HG03060 (cell line): ENCODE measurements at regions not wholly inside any gene's neighbourhood (a gene's known extent, or its start where the extent isn't known, plus 50 kb on each side); places are given as distances from the start of the nearest gene placed in this dataset.
"Not testable (repeated sequence)": the region's sequence is repeated elsewhere in the genome, so short reads cannot be mapped to it uniquely, and the experiment has no call there.

ENCODE experiments used
- ATAC-seq: cut with Tn5 transposase; IDR thresholded peaks from one replicate; pipeline ENCODE4 v1.9.1; 2021; ENCODE audit warnings: low read depth, moderate number of reproducible peaks; ENCODE audit not compliant: unreplicated experiment

DNA sequence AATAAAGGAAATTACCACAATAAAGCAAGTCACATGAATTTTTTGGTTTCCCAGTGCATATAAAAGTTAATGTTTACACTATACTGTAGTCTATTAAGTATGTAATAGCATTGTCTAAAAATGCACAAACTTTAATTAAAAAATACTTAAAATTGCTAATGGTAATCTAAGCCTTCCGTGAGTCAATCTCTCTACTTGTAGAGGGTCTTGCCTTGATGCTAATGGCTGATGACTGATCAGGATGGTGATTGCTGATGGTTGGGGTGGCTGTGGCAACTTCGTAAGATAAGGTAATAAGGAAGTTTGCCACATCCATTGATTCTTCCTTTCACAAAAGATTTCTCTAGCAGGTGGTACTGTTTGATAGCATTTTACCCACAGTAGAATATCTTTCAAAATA lies 466.6 kb upstream of the PROX1 start:
- ATAC-seq = no peak

DNA sequence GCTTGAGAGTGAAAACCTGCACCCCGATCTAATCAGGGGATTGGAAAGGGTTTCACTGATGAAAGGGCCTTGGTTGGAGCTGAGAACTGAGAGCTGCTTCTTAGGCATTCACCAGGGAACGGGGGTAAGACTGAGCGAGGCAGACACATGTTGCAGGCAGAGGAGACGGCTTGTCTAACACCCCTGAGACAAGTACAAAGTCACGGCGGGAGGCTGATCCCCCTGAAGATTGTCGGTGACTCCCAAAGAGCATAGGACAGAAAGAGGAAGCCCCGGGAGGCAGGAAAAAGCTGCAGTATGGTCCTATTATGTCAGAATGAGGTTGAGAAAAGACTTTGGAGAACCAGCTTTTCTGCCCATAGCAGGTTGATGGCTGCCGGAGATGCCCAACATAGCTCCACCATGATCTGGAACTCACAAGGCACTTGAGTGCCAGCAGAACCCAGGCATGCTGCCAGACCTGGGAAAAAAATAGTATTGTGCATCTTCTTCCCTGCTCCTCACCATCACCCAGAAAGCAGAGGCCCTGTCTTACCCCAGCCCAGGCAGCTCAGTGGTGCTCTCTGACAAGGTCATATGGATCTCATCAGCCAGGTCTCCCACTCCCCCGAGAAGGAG lies 463.9 kb upstream of the PROX1 start:
- ATAC-seq = no peak

DNA sequence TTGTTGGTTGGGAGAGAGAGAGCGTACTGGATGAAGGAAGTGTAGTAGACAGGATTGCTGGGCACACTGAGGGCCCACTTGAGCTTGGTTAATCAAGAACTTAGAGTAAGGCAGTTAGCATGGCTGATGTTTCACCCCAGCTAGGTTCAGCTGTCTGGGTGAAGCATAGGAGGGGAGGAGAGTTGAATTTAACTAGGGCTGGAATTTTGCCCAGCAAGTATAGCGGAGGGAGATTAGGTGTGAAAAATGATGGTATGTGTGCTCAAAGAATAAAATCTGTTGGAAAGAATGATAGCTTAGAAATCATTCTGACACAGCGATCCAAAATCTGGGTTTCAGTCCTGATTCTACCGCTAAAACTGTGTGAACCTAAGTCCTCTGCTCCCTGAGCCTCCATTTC lies 461.5 kb upstream of the PROX1 start:
- ATAC-seq = no peak

DNA sequence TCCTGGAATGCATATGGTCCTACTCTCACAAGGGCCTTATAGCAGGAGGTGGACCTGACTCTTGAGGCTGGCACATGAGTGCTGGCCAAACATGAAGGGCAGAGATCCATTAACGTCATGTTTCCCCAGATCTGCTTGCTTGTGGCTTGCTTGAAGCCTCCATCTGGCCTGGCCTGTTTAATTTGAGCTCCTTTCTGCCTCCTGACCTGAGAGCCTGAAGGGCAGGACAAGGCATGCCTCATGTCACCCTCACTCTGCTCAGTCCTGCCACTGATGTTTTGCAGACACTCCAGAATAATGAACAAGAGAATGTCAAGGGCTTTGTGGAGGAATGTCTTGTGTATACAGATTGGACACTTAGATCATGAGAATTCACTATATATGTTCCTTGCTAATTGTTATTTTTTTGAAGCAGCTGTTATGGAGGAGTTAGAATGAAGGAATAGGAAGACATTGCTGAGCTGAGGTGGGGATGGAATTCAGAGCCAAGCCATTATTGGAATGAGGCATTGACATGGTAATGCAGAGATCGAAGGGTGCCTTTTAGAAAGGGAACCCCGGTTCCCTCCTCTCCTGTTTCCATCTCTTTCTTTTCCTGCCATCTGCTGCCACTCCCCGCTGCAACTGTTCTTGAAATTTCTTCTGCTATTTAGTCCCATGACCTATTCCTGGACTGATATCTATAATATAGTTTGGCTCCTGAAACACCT lies 457.0 kb upstream of the PROX1 start:
- ATAC-seq = no peak

DNA sequence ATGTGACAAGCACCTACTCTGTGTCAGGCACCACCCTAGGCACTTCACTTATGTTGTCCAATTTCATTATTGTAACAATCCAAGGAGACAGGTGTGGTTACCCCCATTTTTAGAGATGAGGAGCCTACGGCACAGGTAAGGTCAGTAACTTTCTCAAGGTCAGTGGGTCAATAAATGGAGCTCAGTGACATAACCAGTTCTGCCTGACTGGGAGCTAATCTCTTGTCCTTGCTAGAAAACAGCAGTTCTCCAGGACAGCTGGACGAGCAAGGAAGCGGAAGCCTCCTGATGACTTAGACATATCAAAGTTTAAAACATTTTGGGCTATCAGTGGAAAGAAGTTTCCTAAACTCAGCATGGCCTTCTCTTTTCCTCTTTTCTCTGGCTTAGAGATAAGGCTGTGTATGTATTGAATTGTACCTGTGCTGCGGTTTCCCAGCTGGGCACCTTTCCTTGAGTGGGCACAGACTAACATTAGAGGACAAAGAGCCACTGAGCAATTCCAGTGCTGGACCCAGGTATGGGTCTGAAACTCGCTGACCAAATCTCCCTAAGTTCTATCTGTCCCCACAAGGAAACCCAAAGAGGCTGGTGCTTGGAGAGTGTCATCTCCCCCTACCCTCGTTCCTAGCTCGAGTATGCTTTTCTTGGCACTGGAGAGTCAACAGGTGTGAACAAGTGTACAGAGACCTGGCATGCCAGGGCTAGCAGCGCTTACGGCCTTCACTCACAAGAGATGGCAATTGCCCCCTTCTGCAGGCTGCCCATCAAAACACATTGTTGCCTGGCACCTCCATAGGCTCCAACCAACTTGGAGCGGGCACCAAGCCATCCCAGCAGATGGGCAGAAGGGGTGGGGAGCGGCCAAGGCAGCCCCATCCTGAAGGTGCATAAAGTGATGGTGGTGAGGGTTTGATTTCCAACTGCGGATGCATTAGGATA lies 456.1 kb upstream of the PROX1 start:
- ATAC-seq = no peak

DNA sequence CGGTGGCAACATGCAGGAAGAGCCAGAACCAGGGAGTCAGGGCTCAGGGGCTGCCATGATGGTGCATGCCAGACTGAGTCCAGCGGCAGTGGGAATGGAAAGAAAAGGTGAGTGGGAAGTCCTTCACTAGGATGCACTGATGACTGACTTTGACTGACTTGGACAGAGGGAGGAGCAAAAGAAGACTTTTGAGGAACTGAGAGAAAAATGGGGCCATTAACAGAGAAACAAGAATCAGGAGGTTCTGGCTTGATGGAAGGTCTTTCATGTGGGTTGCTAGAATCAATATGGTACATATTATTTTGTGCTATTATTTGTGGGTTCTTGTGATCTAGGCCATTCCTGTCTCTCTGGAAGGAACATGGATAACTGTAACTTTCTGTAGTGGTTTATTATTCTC lies 454.6 kb upstream of the PROX1 start:
- ATAC-seq = no peak

DNA sequence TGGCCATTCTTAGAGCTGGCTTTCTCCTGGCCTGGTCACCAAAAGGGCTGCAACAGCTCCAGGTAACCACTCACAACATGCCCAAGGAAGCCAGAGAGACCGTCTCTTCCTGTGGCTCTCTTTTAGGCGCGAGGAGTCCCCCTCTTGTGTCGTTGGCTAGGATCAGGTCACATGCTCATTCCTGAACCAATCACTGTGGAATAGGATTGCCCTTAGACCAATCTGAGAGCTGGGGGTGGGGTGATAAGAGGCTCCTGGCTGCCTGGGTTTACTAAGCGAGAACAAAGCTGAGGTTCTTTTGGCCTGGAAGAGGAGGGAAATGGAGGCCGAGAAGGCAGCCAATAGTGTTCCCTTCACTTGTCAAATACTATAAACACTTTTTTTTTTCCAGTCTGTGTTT lies 452.1 kb upstream of the PROX1 start:
- no peak for ATAC-seq

DNA sequence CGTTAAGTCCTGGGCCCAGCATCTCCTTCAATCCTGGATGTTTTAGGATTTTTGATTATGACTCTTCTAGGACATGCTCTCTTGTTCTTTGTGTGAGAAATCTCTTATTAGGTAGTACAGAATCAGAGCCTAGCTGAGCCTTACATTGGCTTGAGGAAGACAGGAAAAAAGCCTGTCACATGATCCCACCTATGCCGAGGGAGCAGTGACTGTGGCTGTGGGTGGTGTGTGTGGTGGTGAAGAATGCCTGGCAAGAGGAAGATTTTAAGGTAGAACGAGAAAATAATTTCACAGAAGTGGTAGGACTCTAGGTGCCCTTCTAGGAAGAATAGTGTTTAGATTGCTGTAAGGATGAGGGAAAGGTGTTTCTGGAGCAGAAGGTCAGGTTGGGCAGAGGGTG lies 449.5 kb upstream of the PROX1 start:
- no peak for ATAC-seq

DNA sequence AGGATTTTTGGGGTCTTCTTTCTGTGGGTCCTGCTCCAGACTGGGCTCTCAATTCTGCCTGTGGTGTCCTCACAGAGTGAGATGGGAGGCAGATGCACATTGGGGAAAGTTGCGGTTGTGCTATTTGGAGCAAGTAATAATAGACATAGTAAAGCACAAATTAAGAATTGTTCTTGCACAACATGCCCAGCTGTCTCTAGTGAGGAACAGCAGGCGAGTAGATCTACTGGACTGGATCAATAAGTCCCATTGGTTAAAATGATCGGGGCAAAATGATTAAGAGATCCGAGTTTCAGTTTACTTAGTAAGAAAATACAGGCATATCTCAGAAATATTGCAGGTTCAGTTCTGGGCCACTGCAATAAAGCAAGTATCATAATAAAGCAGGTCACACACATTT lies 448.3 kb upstream of the PROX1 start:
- no peak for ATAC-seq

DNA sequence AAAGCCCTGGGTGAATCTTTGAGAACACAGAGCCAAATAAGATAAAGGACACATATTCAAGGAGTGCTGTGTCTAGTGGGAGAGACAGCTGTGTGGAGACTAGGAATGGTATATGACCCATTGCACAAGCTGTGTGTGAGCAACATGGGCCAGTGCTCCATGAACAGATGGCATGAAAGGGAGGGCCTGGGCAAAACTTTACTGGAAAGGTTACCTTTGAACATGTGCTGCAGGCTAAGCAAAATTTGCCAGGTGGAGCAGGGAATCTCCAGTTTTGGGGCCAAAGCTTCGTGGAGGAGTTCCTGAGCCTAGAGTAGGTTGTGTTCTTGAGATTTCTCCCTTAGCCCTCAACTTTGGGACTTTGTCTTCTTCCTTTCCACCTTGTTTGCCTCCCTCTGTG lies 446.1 kb upstream of the PROX1 start:
- ATAC-seq = no peak

DNA sequence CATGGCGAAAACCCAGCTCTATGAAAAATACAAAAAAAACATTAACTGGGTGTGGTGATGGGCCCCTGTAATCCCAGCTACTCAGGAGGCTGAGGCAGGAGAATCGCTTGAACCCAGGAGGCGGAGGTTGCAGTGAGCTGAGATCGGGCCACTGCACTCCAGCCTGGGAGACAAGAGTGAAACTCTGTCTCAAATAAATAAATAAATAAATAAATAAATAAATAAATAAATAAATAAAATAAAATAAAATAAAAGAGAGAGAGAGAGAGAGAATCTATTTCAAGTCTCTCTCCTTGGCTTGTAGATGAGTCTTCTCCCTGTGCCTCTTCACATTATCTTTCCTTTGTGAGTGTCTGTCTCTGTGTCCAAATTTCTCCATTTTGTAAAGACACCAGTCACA lies 442.6 kb upstream of the PROX1 start:
- not testable (repeated sequence) for ATAC-seq

DNA sequence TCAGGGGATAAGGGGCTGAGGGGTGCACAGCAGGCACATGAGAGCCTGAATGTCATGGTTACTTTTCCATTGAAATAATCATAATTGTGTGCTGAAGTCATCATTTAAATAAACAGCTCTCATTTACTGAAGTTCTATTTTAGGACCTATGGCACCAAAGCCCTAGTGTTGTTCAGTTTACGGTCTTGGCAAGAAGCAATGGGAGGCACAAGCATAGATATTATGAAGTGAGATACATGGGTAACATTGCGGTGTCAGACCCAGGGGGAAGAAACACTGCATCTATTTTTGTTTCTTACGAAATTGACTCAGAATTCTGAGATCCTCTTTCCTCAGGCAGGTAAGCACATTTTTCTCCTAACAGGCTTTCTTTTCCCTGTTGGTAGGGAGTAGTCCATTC lies 437.8 kb upstream of the PROX1 start:
- no peak for ATAC-seq

DNA sequence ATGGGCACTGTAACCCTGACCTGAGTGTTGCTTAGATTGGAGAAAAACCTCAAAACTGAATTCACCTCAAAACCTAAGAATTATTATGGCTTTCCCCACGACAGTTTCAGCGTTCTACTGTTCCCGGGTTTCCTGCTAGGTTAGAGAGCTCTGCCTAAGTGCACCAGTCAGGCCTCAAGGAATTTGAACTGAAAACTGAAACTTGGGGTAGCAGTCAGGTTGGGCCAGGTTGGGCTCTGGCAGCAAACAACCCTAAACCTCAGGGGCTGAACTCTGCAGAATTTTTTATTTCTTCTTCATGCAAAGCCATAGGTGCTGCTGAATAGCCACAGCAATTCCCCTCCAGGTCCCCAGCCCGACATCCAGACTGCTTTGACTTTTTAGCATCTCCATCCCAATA lies 437.0 kb upstream of the PROX1 start:
- no peak for ATAC-seq

DNA sequence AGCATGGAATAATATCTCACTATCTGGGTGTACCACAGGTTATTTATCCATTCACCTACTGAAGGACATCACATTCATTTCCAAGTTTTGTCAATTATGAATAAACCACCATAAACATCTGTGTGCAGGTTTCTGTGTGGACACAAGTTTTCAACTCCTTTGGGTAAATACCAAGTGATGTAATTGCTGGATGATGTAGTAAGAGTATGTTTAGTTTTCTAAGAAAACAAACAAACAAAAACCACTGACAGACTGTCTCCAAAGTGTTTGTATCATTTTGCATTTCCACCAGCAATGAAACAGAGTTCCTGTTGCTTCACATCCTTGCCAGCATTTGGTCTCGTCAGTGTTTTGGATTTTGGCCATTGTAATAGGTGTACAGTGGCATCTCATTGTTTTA lies 435.7 kb upstream of the PROX1 start:
- ATAC-seq = no peak

DNA sequence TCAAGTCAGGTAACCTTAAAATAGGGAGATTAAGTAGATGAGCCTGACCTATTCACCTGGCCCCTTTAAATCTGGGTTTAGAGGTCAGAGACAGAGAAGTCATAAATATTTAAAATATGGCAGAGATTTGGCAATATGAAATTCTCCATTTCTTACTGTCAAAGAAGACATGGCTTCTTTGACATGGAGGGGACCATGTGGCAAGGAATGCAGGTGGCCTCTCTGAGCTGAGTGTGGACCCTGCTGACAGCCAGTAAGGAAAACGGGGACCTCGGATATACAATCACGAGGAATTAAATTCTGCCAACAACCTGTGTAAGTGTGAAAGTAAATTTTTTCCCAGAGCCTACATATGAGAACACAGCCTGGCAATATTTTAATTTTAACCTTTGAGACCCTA lies 427.5 kb upstream of the PROX1 start:
- no peak for ATAC-seq

DNA sequence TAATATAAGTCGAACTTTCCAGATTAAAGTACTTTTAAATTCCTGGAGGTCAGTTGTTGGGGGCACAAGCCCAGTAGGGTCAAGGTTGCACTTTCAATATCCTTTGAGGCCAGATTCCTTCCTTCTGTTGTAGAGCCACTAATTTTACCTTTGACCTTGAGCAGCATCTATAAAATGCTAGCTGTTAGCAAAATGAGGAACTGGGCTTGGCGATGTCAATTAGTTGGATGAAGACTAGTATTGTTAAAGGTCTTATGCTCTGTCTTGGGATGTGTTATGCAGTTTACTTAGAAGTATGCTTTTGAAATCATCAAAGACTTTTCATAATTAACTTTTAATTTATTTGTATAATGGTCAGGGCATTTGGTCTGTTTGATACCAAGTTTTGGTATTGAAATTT lies 425.9 kb upstream of the PROX1 start:
- no peak for ATAC-seq

DNA sequence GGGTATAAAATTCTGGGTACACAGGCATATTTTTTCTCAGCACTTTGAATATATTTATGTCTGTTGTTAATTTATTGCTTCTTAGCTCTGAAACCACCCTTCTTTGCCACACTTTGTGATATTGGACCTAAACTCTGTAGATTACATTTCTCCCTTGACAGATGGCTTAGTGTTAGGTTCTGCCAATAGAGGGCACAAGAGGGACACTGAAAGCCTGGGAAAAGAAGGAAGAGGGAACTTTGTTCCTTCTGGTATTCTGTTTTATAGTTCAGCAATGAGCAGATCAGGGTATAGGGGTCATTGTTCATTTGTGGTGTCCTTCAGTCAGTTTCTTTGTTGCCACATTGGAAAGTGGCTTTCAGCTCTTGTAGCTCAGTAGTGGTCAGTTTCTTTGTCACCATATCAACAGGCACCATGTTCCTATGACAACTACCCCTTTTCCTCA lies 423.5 kb upstream of the PROX1 start:
- ATAC-seq = no peak

DNA sequence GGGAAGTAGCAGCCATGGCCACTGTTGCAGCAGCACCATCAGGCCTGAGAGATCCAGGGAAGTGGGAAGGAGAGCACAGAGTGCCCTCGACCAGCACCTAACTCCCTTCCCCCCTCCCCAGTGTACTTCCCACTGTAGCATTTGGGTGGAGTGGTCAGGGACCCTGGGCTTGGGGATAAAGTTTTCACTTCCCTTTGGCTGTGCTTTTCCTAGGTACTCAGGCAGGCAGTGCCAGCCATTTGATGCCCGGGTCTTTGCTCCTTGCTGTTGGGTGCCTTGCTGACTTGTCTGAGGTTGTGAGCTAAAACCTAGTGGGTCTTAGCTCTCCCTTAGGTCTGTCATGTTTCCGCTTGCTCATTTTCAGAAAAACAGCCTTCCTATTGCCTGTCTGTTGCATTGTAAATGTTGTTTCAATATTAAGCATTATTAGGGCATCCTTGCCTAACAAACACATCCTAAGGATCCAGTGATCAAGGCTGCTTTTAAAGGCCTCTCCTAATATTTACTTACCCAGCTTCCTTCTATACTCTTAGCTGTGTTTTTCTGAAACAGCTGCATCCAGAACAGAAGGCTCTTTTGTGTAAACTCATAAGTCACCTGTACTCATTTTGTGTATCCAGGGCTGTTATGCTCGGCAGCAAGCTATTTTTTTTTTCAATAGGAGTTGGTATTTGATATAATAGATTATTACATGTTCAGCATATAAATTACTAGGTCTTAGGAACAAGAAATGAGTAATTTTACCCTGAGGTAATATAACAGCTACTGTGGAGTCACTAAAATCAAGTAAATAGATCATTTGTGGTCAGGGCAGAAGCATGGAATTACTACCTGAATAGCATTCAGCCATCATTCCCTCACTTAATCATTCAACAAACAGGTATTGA lies 418.6 kb upstream of the PROX1 start:
- no peak for ATAC-seq

DNA sequence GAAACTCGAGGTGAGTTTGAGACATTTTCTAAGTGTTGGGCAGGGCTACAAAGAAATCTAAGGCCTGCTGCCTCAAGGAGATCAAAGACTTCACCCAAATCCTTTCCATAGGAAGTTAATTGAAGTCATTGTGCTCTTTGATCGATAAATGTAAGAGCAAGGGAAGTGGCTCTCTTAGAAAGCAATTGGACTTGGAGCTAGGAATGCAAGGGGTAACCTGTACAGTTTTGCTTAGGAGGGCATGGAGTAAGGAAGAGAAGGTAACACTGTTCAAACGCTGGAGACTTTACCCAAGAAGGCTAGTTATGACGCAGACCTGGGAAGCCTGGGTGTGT lies 418.0 kb upstream of the PROX1 start:
- no peak for ATAC-seq

DNA sequence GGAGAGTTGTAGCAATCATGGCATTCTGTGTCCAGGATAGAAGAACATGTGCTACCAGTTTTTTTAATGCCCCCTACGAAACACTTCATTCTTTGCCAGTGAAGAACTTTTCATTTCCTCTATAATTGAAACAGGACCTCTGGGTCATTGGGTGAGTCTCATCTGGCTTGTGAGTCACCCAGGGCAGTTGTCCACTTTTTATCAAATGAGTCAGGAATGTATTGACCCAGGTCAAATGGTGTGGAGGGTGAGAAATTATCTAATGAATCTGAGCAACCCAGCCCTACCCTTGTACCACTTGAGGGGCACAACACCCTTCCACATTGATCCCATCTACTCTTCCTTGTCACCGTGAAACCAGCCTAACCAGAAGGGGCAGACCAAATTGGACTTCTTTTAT lies 417.3 kb upstream of the PROX1 start:
- ATAC-seq = no peak

DNA sequence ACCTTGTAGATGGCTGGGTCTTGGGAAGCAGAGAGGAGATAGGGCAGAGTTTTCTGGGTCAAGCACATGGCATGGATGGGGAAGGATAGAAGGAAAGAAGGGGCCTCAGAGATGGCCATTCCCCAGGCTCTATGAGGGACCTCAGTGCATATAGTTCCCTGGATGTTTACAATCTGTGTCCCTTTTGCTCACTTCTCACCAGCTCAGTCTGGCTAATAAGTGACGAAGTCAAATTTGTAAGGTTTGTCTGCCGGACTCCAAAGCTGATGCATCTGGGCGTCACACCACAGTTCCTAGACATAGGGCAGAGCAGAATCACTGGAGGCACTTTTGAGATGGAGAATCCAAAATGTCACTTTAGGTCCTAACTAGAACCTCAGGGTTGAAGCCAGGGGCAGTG lies 416.4 kb upstream of the PROX1 start:
- ATAC-seq = no peak
